ENCODE measurements at regions not wholly inside any gene's neighbourhood (a gene's known extent, or its start where the extent isn't known, plus 50 kb on each side); places are given as distances from the start of the nearest gene placed in this dataset.

GRCh38 chr16:87108278-87108677 is 208.9 kb downstream of the C16orf95 start:
- no peak for TF ChIP-seq CTCF (conservative IDR thresholded peaks at IDR 0.05; ENCODE audit: low read depth, low read length)
- no peak for TF ChIP-seq EZH2 (IDR thresholded peaks at IDR 0.05; ENCODE audit: borderline replicate concordance, low read depth, low read length, poor library complexity, severe bottlenecking)
